ENCODE measurements at regions not wholly inside any gene's neighbourhood (a gene's known extent, or its start where the extent isn't known, plus 50 kb on each side); places are given as distances from the start of the nearest gene placed in this dataset. TPM values are rescaled to one million over a fixed set of nuclear protein-coding genes. Genes with fewer than 3 reads are reported as not detected.

GRCh38 chr3:73680391-73681095 lies 55.8 kb upstream of the PDZRN3 start:
- no peak overlapping the region for H3K4me3 Mint-ChIP-seq
- peaks cover 0 to 2% (median 2%) of the 10 kb centered on the region in 3 donors for H3K27me3 Mint-ChIP-seq (ENCODE audit: low read depth in 3 of 3)
- H3K9me3 Mint-ChIP-seq, result peaks cover 0 to 3% (median 0%) of the 10 kb centered on the region in 7 donors
- no peaks in the 10 kb centered on the region for H3K79me2 ChIP-seq (ENCODE audit: insufficient read depth, low read length)
- H3K4me3 ChIP-seq (replicated peaks in 1 of 3; ENCODE audit: low read depth in 2 of 3, low read length in 3 of 3), result no peak overlapping the region
- no peaks in the 10 kb centered on the region for H3K4me1 ChIP-seq (ENCODE audit: control insufficient read depth in 1 of 2, insufficient read depth in 2 of 2, low read length in 2 of 2)
- intact Hi-C loops (cut with micrococcal nuclease), result no loop called here
- H3K27me3 ChIP-seq (ENCODE audit: control insufficient read depth in 2 of 2, insufficient read depth in 2 of 2, low read length in 2 of 2), result no peaks in the 10 kb centered on the region
- H2AFZ ChIP-seq (ENCODE audit: insufficient read depth, low read depth, low read length, poor library complexity, severe bottlenecking), result no peak overlapping the region
- DNase-seq, result no peak
- H3K9me3 ChIP-seq (replicated peaks in 1 of 2; ENCODE audit: control insufficient read depth in 1 of 2, insufficient read depth in 1 of 2, low read length in 2 of 2), result no peaks in the 10 kb centered on the region
- no peaks in the 10 kb centered on the region for H4K20me1 ChIP-seq (ENCODE audit: insufficient read depth, low read length)
- H3K36me3 ChIP-seq (replicated peaks in 1 of 2; ENCODE audit: control insufficient read depth in 1 of 2, insufficient read depth in 2 of 2, low read length in 2 of 2), result no peaks in the 10 kb centered on the region
- no peaks in the 10 kb centered on the region for H3K4me1 Mint-ChIP-seq
- H3K27ac ChIP-seq (ENCODE audit: low read depth in 1 of 2, low read length in 2 of 2), result no peak overlapping the region
- no peak overlapping the region for H3K27ac Mint-ChIP-seq
- no peak overlapping the region for H3K4me2 ChIP-seq (replicated peaks; ENCODE audit: extremely low read depth, low read length, poor library complexity, severe bottlenecking)
- no peak overlapping the region for H3K9ac ChIP-seq (ENCODE audit: insufficient read depth, low read length, poor library complexity, severe bottlenecking)
- WGBS (ENCODE audit: insufficient coverage), result no CpG with 5 or more reads among the region's 8 CpGs
- H3K36me3 Mint-ChIP-seq, result no peaks in the 10 kb centered on the region
- no peak for TF ChIP-seq CTCF (IDR thresholded peaks at IDR 0.05)

DNA sequence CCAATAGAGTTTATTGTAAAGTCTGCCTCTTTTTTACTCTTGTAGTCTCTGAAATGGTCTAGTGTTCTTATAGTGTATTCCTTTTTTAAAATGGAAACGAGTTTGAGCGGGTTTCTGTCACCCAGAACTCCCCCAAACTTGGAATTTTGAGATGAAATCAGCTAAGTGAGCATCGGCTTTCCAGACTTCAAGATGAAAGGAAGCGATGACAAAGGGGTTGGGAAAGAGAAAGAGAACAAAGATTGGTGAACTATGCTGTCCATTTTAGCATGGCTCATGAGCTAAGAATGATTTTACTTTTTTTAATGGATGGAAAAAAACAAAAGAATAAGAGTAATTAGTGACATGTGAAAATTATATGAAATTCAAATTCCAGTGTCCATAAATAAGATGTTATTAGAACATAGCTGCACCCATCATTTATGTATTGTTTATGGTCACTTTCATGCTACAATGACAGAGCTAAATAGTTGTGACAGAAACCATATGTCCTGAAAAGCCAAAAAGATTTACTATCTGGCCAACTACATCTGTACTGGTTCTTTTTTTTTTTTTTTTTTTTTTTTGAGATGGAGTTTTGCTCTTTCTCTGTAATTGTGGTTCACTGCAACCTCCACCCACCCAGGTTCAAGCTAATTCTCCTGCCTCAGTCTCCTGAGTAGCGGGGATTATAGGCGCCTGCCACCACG lies 52.7 kb upstream of the PDZRN3 start:
- H3K36me3 Mint-ChIP-seq, result no peaks in the 10 kb centered on the region
- Histone ChIP-seq H3K9me3 (replicated peaks in 1 of 2; ENCODE audit: control insufficient read depth in 1 of 2, insufficient read depth in 1 of 2, low read length in 2 of 2) (no peaks in the 10 kb centered on the region), H3K4me3 (replicated peaks in 1 of 3; ENCODE audit: low read depth in 2 of 3, low read length in 3 of 3) (no peak overlapping the region), H3K27me3 (ENCODE audit: control insufficient read depth in 2 of 2, insufficient read depth in 2 of 2, low read length in 2 of 2) (no peaks in the 10 kb centered on the region), H4K20me1 (ENCODE audit: insufficient read depth, low read length) (no peaks in the 10 kb centered on the region), H3K4me1 (ENCODE audit: control insufficient read depth in 1 of 2, insufficient read depth in 2 of 2, low read length in 2 of 2) (no peaks in the 10 kb centered on the region), H3K27ac (ENCODE audit: low read depth in 1 of 2, low read length in 2 of 2) (no peak overlapping the region), H3K36me3 (replicated peaks in 1 of 2; ENCODE audit: control insufficient read depth in 1 of 2, insufficient read depth in 2 of 2, low read length in 2 of 2) (no peaks in the 10 kb centered on the region), H3K79me2 (ENCODE audit: insufficient read depth, low read length) (no peaks in the 10 kb centered on the region), H3K4me2 (replicated peaks; ENCODE audit: extremely low read depth, low read length, poor library complexity, severe bottlenecking) (no peak overlapping the region), H2AFZ (ENCODE audit: insufficient read depth, low read depth, low read length, poor library complexity, severe bottlenecking) (no peak overlapping the region), H3K9ac (ENCODE audit: insufficient read depth, low read length, poor library complexity, severe bottlenecking) (no peak overlapping the region)
- no peak overlapping the region for H3K4me3 Mint-ChIP-seq
- 100% methylated on average over 1 of the region's 7 CpGs for WGBS (ENCODE audit: insufficient coverage)
- H3K27ac Mint-ChIP-seq, result no peak overlapping the region
- H3K9me3 Mint-ChIP-seq, result peaks cover 0 to 5% (median 0%) of the 10 kb centered on the region in 7 donors
- DNase-seq, result no peak
- intact Hi-C loops (cut with micrococcal nuclease), result no loop called here
- peaks cover 0 to 2% (median 1%) of the 10 kb centered on the region in 3 donors for H3K27me3 Mint-ChIP-seq (ENCODE audit: low read depth in 3 of 3)
- no peak for TF ChIP-seq CTCF (IDR thresholded peaks at IDR 0.05)
- no peaks in the 10 kb centered on the region for H3K4me1 Mint-ChIP-seq

Small RNAs in the stretch of these regions (small RNA-seq; reads per million reads assigned to genes)
- gene RF00017 (ENCODE audit: insufficient read length, low read depth), result not detected

All from CD14-positive monocyte (primary cell).